Thymus (tissue), 11 donors: ENCODE measurements at regions not wholly inside any gene's neighbourhood (a gene's known extent, or its start where the extent isn't known, plus 50 kb on each side); places are given as distances from the start of the nearest gene placed in this dataset.
"Not testable (repeated sequence)": the region's sequence is repeated elsewhere in the genome, so short reads cannot be mapped to it uniquely, and the experiment has no call there.

Experiments used
- DNase-seq, 9 donors: peaks; one replicate each; pipeline ENCODE4 v3.0.0-alpha.2; 2013; ENCODE audit warnings: low spot score in 9 of 9, low read depth in 6 of 9, missing footprints in 1 of 9
- H3K27ac ChIP-seq, 2 donors: one replicate each; pipeline ENCODE4 v1.5.1; 2013; ENCODE audit warnings: control low read depth in 1 of 2, low read depth in 1 of 2, low read length in 1 of 2, mild to moderate bottlenecking in 1 of 2, moderate library complexity in 1 of 2
- H3K27me3 ChIP-seq, 2 donors: one replicate each; pipeline ENCODE4 v1.5.1; 2013; ENCODE audit warnings: low read length in 1 of 2; ENCODE audit not compliant: control insufficient read depth in 2 of 2, insufficient read depth in 1 of 2
- H3K36me3 ChIP-seq, 2 donors: one replicate each; pipeline ENCODE4 v1.5.1; 2013; ENCODE audit warnings: low read length in 1 of 2, mild to moderate bottlenecking in 1 of 2, moderate library complexity in 1 of 2; ENCODE audit not compliant: control insufficient read depth in 2 of 2, insufficient read depth in 2 of 2
- H3K4me1 ChIP-seq, 2 donors: one replicate each; pipeline ENCODE4 v1.5.1; 2013; ENCODE audit warnings: low read length in 2 of 2; ENCODE audit not compliant: control insufficient read depth in 2 of 2, insufficient read depth in 2 of 2
- H3K4me3 ChIP-seq, 2 donors: one replicate each; pipeline ENCODE4 v1.5.1; 2013; ENCODE audit warnings: low read length in 2 of 2, control low read depth in 1 of 2, mild to moderate bottlenecking in 1 of 2
- H3K9me3 ChIP-seq, 2 donors: one replicate each; pipeline ENCODE4 v1.5.1; 2013; ENCODE audit warnings: low read length in 1 of 2, mild to moderate bottlenecking in 1 of 2; ENCODE audit not compliant: control insufficient read depth in 2 of 2, insufficient read depth in 1 of 2
- WGBS: extraction: QIAGEN DNeasy Blood & Tissue Kit; methylation state at CpG from one replicate; pipeline ENCODE4 v1.1.7; 2013; 5-methylcytosine and 5-hydroxymethylcytosine counted together
- donor health status: healthy.

DNA sequence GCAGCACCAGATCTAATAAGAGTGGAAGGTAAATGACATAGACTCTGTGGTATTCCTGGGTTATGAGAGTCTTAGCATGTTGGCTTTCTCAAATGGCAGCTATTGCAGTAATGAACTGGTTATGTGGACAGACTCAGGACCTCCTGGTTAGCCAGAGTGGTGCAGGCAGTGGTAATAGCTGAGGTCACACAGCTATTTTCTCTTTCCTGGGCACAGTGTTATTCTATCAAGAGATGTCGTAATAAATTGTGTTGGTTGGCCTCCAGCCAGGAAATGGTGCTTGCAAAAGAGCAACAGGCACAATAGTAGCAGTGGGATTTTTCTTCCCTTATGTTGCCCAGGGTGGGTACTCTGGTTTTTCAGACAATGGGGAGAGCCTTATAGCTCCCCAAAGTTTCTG is 279.2 kb upstream of the FGF16 start:
- Histone ChIP-seq H3K27ac (no peak overlapping the region), H3K36me3 (no peaks in the 10 kb centered on the region), H3K4me3 (no peak overlapping the region), H3K9me3 (peaks cover 0 to 2% of the 10 kb centered on the region in 2 donors), H3K4me1 (no peaks in the 10 kb centered on the region), H3K27me3 (no peaks in the 10 kb centered on the region)
- no peak for DNase-seq
- WGBS, result 50% methylated on average over 1 of the region's 1 CpG

DNA sequence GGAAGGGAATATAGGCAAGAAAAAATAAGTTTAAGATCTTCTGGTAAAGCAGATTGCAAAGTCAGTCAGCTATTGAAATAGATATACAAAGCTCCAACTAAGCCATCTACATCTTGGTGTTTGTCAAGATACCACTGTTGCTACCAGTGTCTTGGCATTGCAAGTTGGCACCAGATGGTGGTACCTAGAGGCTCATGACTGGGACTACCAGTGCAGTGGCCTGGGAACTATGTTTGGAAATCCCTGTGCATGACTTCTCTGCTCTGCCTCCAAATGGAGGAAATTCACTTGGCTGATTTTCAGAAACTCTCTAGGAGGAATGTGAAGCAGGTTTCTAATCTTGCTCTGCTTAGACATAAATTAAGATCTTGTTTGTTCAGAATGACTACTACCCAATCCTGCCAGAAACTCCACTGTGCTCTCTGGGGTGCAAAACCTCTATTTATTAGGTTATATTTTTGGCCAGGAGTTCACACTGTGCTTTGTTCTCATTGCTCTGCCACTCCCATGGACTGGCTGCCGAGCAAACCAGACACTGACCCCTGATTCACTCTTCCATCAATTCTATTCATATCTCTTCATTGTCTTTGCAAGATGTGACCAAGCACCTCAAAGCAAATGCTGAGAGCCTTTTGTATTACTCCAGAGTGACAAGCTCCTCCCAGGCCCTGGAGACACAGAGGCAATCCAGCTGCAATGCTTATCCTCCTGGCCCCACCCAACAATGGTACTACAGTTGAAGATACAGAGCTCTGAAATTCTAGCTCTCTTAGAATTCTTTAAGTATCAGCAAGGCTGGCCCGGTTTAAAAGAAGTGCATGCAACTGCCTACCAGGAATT is 272.3 kb upstream of the FGF16 start:
- no peak overlapping the region for H3K27ac ChIP-seq
- H3K4me1 ChIP-seq, result no peaks in the 10 kb centered on the region
- no peak for DNase-seq
- no peaks in the 10 kb centered on the region for H3K27me3 ChIP-seq
- WGBS, result 90% methylated on average over 2 of the region's 2 CpGs
- no peaks in the 10 kb centered on the region for H3K9me3 ChIP-seq
- H3K36me3 ChIP-seq, result no peaks in the 10 kb centered on the region
- no peak overlapping the region for H3K4me3 ChIP-seq

DNA sequence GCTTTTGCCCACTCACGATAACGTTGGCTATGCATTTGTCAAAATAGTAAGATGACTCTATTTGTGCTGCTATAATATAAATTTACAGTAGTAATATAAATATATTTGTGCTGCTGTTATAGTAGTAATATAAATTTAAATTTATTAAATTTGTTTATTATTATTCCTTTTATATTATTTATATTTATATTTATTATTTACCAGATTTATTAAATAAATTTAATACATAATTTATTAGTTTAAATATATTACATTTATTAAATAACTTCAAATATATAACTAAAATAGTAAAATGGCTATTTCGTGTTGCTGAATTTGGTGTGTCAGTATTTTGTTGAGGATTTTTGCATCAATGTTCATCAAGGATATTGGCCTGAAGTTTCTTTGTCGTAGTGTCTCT is 246.5 kb upstream of the FGF16 start:
- H3K36me3 ChIP-seq, result no peaks in the 10 kb centered on the region
- no peak for DNase-seq
- H3K9me3 ChIP-seq, result peaks cover 0 to 4% of the 10 kb centered on the region in 2 donors
- H3K4me1 ChIP-seq, result no peaks in the 10 kb centered on the region
- WGBS, result 91% methylated on average over 4 of the region's 4 CpGs
- no peak overlapping the region for H3K27ac ChIP-seq
- no peaks in the 10 kb centered on the region for H3K27me3 ChIP-seq
- H3K4me3 ChIP-seq, result no peak overlapping the region

DNA sequence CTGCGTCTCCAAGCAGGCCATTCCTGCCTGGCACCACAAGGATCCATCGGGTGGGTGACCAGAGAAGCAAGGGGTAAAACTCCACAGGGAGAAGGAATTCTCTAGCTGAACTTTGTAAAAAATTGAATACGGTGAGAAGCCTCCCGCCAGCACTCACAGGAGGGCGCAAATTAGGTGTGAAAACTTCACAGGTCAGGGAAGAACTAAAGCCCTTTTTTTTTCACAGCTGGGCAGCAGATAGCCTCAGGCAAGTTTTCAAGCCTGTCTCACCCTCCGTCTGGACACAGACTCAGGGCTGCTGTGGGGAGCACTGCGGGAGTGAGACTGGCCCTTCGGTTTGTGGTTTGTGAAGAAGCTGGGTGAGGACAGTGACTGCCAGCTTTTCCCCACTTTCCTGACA is 224.1 kb upstream of the FGF16 start:
- Histone ChIP-seq H3K27ac (no peak overlapping the region), H3K27me3 (no peaks in the 10 kb centered on the region), H3K4me3 (no peak overlapping the region), H3K36me3 (no peaks in the 10 kb centered on the region), H3K9me3 (no peaks in the 10 kb centered on the region), H3K4me1 (no peaks in the 10 kb centered on the region)
- 28% methylated on average over 8 of the region's 8 CpGs for WGBS
- DNase-seq, result no peak

DNA sequence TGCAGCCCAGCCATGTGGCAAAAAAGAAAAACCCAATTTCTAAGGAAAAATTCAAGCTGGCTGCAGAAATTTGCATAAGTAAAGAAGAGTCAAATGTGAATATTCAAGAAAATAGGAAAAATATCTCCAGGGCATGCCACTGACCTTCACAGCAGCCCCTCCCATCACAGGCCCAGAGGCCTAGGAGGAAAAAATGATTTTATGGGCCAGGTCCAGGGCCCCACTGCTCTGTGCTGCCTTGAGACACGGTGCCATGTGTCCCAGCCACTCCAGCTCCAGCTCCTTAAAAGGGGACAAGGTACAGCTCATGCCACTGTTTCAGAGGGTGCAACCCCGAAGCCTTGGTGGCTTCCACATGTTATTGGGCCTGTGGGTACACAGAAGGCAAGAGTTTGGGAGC is 182.7 kb upstream of the FGF16 start:
- no peaks in the 10 kb centered on the region for H3K27me3 ChIP-seq
- no peak for DNase-seq
- 55% methylated on average over 2 of the region's 2 CpGs for WGBS
- no peak overlapping the region for H3K4me3 ChIP-seq
- no peak overlapping the region for H3K27ac ChIP-seq
- peaks cover 0 to 21% of the 10 kb centered on the region in 2 donors for H3K9me3 ChIP-seq
- no peaks in the 10 kb centered on the region for H3K4me1 ChIP-seq
- H3K36me3 ChIP-seq, result no peaks in the 10 kb centered on the region

DNA sequence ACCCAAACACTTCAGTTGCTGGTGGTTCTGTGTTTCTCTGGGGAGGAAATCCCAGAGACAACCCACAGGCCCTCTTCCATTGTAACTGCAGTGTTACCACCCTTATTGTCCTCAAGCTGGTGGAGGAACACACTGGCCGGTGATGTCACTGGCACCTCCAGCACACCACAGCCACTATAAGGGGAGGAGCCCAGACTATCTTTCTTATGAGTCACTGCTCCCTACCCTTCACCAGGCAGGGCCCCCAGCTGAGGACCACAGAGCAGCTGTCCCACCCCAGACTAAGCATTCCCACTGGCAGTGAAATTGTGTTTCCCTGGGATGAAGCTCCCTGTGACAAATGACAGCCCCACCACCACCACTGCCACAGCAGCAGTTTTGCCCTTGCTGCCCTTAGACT is 171.8 kb upstream of the FGF16 start:
- H3K36me3 ChIP-seq, result no peaks in the 10 kb centered on the region

DNA sequence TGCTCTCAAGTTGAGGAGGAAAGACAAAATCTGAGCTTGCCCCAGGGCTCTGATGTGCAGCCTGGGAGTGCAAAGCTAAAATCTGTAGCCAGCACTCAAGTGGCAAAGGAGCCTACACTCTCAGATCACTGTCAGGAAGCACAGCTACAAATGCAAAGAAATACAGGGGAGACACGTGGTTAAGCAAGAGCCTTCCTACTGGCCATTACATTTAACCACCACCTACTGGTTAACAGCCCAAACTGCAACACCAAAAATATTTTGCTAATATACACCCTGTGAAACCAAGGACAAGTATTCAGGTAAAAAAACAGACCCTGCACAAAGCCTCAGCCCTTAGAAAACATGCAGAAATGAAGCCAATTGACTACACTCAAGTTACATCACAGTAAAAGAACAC is 170.4 kb upstream of the FGF16 start:
- 24% methylated on average over 1 of the region's 1 CpG for WGBS
- no peak overlapping the region for H3K4me3 ChIP-seq
- no peaks in the 10 kb centered on the region for H3K36me3 ChIP-seq
- DNase-seq, result no peak
- no peak overlapping the region for H3K27ac ChIP-seq
- H3K9me3 ChIP-seq, result peaks cover 0 to 27% of the 10 kb centered on the region in 2 donors
- H3K27me3 ChIP-seq, result no peaks in the 10 kb centered on the region
- H3K4me1 ChIP-seq, result no peaks in the 10 kb centered on the region

More for the DNA sequence above, 171.8 kb upstream of the FGF16 start:
- H3K4me3 ChIP-seq, result no peak overlapping the region
- H3K9me3 ChIP-seq, result peaks cover 0 to 23% of the 10 kb centered on the region in 2 donors
- H3K27ac ChIP-seq, result no peak overlapping the region
- no peaks in the 10 kb centered on the region for H3K27me3 ChIP-seq
- 100% methylated on average over 1 of the region's 1 CpG for WGBS
- H3K4me1 ChIP-seq, result no peaks in the 10 kb centered on the region
- DNase-seq, result no peak

DNA sequence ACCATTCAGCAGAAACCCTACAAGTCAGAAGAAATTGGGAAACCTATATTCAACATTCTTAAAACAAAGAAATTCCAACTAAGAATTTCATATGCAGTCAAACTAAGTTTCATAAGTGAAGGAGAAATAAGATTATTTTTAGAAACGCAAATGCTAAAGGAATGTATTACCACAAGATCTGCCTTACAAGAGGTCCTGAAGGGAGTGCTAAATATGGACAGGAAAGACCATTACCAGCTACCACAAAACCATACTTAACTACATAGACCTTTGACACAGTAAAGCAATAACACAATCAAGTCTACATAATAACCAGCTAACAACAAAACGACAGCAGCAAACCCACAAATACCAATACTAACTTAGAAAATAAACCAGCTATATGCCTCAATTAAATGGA is 169.3 kb upstream of the FGF16 start:
- DNase-seq, result no peak
- no peaks in the 10 kb centered on the region for H3K27me3 ChIP-seq
- no peaks in the 10 kb centered on the region for H3K36me3 ChIP-seq
- WGBS, result 91% methylated on average over 2 of the region's 2 CpGs
- no peak overlapping the region for H3K4me3 ChIP-seq
- H3K9me3 ChIP-seq, result peaks cover 0 to 33% of the 10 kb centered on the region in 2 donors
- H3K4me1 ChIP-seq, result no peaks in the 10 kb centered on the region
- no peak overlapping the region for H3K27ac ChIP-seq

DNA sequence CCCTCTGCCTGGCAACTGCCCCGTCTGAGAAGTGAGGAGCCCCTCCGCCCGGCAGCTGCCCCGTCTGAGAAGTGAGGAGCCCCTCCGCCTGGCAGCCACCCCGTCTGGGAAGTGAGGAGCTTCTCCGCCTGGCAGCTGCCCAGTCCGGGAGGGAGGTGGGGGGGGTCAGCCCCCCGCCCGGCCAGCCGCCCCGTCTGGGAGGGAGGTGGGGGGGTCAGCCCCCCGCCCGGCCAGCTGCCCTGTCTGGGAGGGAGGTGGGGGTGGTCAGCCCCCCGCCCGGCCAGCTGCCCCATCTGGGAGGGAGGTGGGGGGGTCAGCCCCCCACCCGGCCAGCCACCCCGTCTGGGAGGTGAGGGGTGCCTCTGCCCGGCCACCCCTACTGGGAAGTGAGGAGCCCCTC is 167.8 kb upstream of the FGF16 start:
- H3K27me3 ChIP-seq, H3K4me1 ChIP-seq, DNase-seq, H3K4me3 ChIP-seq, H3K27ac ChIP-seq, H3K36me3 ChIP-seq: not testable (repeated sequence)
- peaks cover 0 to 34% of the 10 kb centered on the region in 2 donors for H3K9me3 ChIP-seq
- WGBS, result 87% methylated on average over 9 of the region's 19 CpGs
